ENCODE measurements at regions not wholly inside any gene's neighbourhood (a gene's known extent, or its start where the extent isn't known, plus 50 kb on each side); places are given as distances from the start of the nearest gene placed in this dataset.

DNA sequence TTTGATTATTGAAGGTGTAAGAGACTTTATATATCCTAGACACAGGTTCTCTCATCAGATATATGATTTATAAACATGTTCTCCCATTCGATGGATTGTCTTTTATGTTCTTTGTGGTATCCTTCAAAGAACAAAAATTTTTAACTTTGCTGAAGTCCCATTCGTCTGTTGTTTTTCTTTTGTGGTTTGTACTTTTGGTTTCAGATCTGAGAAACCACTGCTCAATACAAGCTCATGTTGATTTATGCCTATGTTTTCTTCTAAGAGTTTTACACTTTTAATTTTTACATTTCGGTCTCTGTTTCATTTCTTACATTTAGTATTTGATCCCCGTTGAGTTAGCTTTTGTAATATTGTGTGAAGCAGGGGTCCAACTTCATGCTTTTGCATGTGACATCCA, 103.3 kb upstream of the SPRED1 start (continued):
- TF ChIP-seq, protein P1, sequence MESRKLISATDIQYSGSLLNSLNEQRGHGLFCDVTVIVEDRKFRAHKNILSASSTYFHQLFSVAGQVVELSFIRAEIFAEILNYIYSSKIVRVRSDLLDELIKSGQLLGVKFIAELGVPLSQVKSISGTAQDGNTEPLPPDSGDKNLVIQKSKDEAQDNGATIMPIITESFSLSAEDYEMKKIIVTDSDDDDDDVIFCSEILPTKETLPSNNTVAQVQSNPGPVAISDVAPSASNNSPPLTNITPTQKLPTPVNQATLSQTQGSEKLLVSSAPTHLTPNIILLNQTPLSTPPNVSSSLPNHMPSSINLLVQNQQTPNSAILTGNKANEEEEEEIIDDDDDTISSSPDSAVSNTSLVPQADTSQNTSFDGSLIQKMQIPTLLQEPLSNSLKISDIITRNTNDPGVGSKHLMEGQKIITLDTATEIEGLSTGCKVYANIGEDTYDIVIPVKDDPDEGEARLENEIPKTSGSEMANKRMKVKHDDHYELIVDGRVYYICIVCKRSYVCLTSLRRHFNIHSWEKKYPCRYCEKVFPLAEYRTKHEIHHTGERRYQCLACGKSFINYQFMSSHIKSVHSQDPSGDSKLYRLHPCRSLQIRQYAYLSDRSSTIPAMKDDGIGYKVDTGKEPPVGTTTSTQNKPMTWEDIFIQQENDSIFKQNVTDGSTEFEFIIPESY (IDR thresholded peaks at IDR 0.05; ENCODE audit: borderline replicate concordance, low read depth): no peak
- no peak for TF ChIP-seq TAF1 (IDR thresholded peaks at IDR 0.05; ENCODE audit: borderline replicate concordance, low read depth, low read length)
- TF ChIP-seq FOXM1 (IDR thresholded peaks at IDR 0.05; ENCODE audit: low read depth): no peak
- TF ChIP-seq POLR2AphosphoS5 (IDR thresholded peaks at IDR 0.05; ENCODE audit: low read depth, low read length): no peak
- TF ChIP-seq GABPA (IDR thresholded peaks at IDR 0.05; ENCODE audit: low read depth): no peak
- TF ChIP-seq, protein P2, sequence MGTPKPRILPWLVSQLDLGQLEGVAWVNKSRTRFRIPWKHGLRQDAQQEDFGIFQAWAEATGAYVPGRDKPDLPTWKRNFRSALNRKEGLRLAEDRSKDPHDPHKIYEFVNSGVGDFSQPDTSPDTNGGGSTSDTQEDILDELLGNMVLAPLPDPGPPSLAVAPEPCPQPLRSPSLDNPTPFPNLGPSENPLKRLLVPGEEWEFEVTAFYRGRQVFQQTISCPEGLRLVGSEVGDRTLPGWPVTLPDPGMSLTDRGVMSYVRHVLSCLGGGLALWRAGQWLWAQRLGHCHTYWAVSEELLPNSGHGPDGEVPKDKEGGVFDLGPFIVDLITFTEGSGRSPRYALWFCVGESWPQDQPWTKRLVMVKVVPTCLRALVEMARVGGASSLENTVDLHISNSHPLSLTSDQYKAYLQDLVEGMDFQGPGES (IDR thresholded peaks at IDR 0.05; ENCODE audit: low read depth, low read length): no peak
- TF ChIP-seq RFX5 (IDR thresholded peaks at IDR 0.05; ENCODE audit: low read length): no peak
- TF ChIP-seq RAD21 (IDR thresholded peaks at IDR 0.05; ENCODE audit: low read length): no peak
- TF ChIP-seq, protein P3, sequence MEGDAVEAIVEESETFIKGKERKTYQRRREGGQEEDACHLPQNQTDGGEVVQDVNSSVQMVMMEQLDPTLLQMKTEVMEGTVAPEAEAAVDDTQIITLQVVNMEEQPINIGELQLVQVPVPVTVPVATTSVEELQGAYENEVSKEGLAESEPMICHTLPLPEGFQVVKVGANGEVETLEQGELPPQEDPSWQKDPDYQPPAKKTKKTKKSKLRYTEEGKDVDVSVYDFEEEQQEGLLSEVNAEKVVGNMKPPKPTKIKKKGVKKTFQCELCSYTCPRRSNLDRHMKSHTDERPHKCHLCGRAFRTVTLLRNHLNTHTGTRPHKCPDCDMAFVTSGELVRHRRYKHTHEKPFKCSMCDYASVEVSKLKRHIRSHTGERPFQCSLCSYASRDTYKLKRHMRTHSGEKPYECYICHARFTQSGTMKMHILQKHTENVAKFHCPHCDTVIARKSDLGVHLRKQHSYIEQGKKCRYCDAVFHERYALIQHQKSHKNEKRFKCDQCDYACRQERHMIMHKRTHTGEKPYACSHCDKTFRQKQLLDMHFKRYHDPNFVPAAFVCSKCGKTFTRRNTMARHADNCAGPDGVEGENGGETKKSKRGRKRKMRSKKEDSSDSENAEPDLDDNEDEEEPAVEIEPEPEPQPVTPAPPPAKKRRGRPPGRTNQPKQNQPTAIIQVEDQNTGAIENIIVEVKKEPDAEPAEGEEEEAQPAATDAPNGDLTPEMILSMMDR (IDR thresholded peaks at IDR 0.05): no peak
- TF ChIP-seq MXI1 (IDR thresholded peaks at IDR 0.05; ENCODE audit: low read depth, low read length): no peak

DNA sequence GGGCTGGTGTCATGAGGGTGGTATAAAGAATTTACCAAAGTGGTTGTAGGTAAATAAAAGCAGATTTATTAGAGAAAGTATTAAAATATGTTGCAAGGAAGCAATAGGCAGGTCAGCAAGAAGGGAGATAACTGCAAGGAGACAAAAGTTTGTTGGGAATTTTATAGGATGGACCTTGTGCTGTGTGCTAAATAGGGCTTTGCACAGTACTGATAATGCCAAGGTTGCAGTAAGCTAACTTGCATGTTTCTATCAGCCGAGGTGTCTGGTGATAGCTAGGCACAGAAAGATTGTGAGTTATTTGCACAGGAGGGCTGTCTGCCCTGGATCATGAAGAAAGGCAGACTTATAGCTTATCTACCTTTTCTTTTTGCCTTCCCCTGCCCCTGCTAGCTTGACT, 102.5 kb upstream of the SPRED1 start:
- no peaks in the 10 kb centered on the region for H3K9me2 ChIP-seq
- no peaks in the 10 kb centered on the region for H3K36me3 ChIP-seq (replicated peaks in 1 of 2; ENCODE audit: control insufficient read depth in 1 of 2, insufficient read depth in 2 of 2, low read length in 1 of 2)
- H3K4me3 ChIP-seq (ENCODE audit: low read depth in 2 of 2, low read length in 1 of 2): no peak overlapping the region
- no peaks in the 10 kb centered on the region for H3K9me3 ChIP-seq
- no peak for DNase-seq
- no peak overlapping the region for H3K27ac ChIP-seq (ENCODE audit: low read depth in 2 of 2, low read length in 1 of 2)
- no peak overlapping the region for H2AFZ ChIP-seq (ENCODE audit: low read depth)
- peaks cover 1% of the 10 kb centered on the region for H3F3A ChIP-seq (replicated peaks; ENCODE audit: insufficient read depth)
- H3K4me2 ChIP-seq: no peak overlapping the region
- no peak overlapping the region for H3K9ac ChIP-seq
- ChIA-PET CTCF (interaction anchor here (1.0 kb wide), 1 partner anchor 130 kb away, joined by 4 read pairs; no protein-coding TSS in a partner anchor), POLR2A (no interaction called here)
- no peaks in the 10 kb centered on the region for H3K79me2 ChIP-seq (ENCODE audit: insufficient read depth)
- no peaks in the 10 kb centered on the region for H3K27me3 ChIP-seq (ENCODE audit: insufficient read depth)
- H3K4me1 ChIP-seq (ENCODE audit: control insufficient read depth in 1 of 2, insufficient read depth in 2 of 2, low read depth in 1 of 2, low read length in 1 of 2): no peaks in the 10 kb centered on the region
- no peaks in the 10 kb centered on the region for H4K20me1 ChIP-seq (ENCODE audit: insufficient read depth)
- WGBS (ENCODE audit: low lambda C conversion rate): 0% methylated on average over 1 of the region's 1 CpG
- no peak for TF ChIP-seq TEAD4 (IDR thresholded peaks at IDR 0.05; ENCODE audit: borderline replicate concordance, insufficient read depth)
- TF ChIP-seq NFIC (IDR thresholded peaks at IDR 0.05; ENCODE audit: borderline replicate concordance): no peak
- TF ChIP-seq, protein P1 (IDR thresholded peaks at IDR 0.05; ENCODE audit: borderline replicate concordance, low read depth): no peak
- no peak for TF ChIP-seq FOXM1 (IDR thresholded peaks at IDR 0.05; ENCODE audit: low read depth)
- TF ChIP-seq SMC3 (IDR thresholded peaks at IDR 0.05; ENCODE audit: low read depth, low read length): no peak
- no peak for TF ChIP-seq MEF2A (IDR thresholded peaks at IDR 0.05; ENCODE audit: borderline replicate concordance, low read depth)
- no peak for TF ChIP-seq GABPA (IDR thresholded peaks at IDR 0.05; ENCODE audit: low read depth)
- TF ChIP-seq FOSL2 (IDR thresholded peaks at IDR 0.05; ENCODE audit: borderline replicate concordance, low read depth): no peak
- TF ChIP-seq RAD21 (IDR thresholded peaks at IDR 0.05; ENCODE audit: low read length): no peak
- TF ChIP-seq, protein P4, sequence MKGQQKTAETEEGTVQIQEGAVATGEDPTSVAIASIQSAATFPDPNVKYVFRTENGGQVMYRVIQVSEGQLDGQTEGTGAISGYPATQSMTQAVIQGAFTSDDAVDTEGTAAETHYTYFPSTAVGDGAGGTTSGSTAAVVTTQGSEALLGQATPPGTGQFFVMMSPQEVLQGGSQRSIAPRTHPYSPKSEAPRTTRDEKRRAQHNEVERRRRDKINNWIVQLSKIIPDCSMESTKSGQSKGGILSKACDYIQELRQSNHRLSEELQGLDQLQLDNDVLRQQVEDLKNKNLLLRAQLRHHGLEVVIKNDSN (IDR thresholded peaks at IDR 0.05; ENCODE audit: borderline replicate concordance, low read depth): no peak
- TF ChIP-seq, protein P5, sequence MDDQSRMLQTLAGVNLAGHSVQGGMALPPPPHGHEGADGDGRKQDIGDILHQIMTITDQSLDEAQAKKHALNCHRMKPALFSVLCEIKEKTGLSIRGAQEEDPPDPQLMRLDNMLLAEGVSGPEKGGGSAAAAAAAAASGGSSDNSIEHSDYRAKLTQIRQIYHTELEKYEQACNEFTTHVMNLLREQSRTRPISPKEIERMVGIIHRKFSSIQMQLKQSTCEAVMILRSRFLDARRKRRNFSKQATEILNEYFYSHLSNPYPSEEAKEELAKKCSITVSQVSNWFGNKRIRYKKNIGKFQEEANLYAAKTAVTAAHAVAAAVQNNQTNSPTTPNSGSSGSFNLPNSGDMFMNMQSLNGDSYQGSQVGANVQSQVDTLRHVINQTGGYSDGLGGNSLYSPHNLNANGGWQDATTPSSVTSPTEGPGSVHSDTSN (IDR thresholded peaks at IDR 0.05): no peak
- TF ChIP-seq, protein P2 (IDR thresholded peaks at IDR 0.05; ENCODE audit: low read depth, low read length): no peak
- TF ChIP-seq ELF1 (IDR thresholded peaks at IDR 0.05): no peak
- TF ChIP-seq, protein P3 (IDR thresholded peaks at IDR 0.05): no peak

Data from SK-N-SH (cell line).